ENCODE measurements at regions not wholly inside any gene's neighbourhood (a gene's known extent, or its start where the extent isn't known, plus 50 kb on each side); places are given as distances from the start of the nearest gene placed in this dataset.

DNA sequence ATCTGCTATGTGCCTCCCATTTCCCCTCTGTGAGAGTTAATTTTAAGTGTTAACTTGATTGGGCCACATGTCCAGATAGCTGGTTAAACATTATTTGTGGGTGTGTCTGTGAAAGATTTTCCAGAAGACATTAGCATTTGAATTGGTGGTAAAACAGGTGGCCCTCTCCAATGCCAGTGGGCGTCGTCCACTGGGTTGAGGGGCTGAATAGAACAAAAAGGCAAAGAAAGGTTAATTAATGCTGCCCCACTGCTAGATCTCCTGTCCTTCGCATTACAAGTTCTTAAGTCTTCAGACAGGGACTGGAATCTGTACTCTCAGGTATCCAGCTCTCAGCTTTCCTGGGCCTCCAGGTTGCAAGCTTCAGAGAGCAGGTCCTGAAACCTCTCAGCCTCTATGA lies 1160.9 kb upstream of the LRRN3 start:
- TF ChIP-seq MYNN (tag by site-specific recombination; IDR thresholded peaks at IDR 0.05; ENCODE audit: borderline replicate concordance) (no peak), ZNF510 (tag by site-specific recombination; IDR thresholded peaks at IDR 0.05; ENCODE audit: insufficient replicate concordance) (no peak), SP3 (tag by site-specific recombination; IDR thresholded peaks at IDR 0.05) (no peak)
- TF ChIP-seq, protein P1, sequence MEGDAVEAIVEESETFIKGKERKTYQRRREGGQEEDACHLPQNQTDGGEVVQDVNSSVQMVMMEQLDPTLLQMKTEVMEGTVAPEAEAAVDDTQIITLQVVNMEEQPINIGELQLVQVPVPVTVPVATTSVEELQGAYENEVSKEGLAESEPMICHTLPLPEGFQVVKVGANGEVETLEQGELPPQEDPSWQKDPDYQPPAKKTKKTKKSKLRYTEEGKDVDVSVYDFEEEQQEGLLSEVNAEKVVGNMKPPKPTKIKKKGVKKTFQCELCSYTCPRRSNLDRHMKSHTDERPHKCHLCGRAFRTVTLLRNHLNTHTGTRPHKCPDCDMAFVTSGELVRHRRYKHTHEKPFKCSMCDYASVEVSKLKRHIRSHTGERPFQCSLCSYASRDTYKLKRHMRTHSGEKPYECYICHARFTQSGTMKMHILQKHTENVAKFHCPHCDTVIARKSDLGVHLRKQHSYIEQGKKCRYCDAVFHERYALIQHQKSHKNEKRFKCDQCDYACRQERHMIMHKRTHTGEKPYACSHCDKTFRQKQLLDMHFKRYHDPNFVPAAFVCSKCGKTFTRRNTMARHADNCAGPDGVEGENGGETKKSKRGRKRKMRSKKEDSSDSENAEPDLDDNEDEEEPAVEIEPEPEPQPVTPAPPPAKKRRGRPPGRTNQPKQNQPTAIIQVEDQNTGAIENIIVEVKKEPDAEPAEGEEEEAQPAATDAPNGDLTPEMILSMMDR (tag by site-specific recombination; IDR thresholded peaks at IDR 0.05): no peak
